Endothelial cell of umbilical vein (primary cell): ENCODE measurements at regions not wholly inside any gene's neighbourhood (a gene's known extent, or its start where the extent isn't known, plus 50 kb on each side); places are given as distances from the start of the nearest gene placed in this dataset.
A peak's percentile ranks its signal among the peaks of the same experiment; 100 is the strongest.

Experiments used
- BruUV-seq: library from RNA; stranded (reverse); fragments of 400-500 nt; replicated peaks from 2 replicates; lab custom pipeline; 2021; lab: Mats Ljungman, UMichigan
- CTCF ChIA-PET: fragments of 300-600, 350-600 bp; sonication (Branson Sonifier 250); formaldehyde crosslinking; loops from one replicate; lab custom pipeline; 2021; ENCODE audit warnings: antibody characterized with exemption, inconsistent platforms; lab: Charles Lee
- POLR2A ChIA-PET: fragments of 300-600, 350-600 bp; sonication (Branson Sonifier 250); formaldehyde crosslinking; loops from one replicate; lab custom pipeline; 2021; ENCODE audit warnings: antibody characterized with exemption, inconsistent platforms; lab: Charles Lee
- DNase-seq: peaks from one replicate; pipeline ENCODE4 v3.0.0-alpha.2; 2011; ENCODE audit warnings: low read depth, low spot score
- FAIRE-seq: peaks from 2 replicates; lab custom pipeline; 2011; peaks lifted over from hg19 to GRCh38; lab: Jason Lieb, UNC
- H2AFZ ChIP-seq: 2 replicates; pipeline ENCODE4 v1.6.0; 2012; ENCODE audit warnings: low read depth, low read length, control low read depth, inconsistent platforms
- H3K27ac ChIP-seq: 2 replicates; pipeline ENCODE4 v1.5.1; 2011; ENCODE audit warnings: low read depth, mild to moderate bottlenecking, control low read depth, low read length, moderate library complexity; ENCODE audit not compliant: insufficient read depth
- H3K27me3 ChIP-seq, 2 experiments: 2 replicates each; pipeline versions ENCODE4 v1.6.0 to v1.6.1; 2011; ENCODE audit warnings: low read length in 2 of 2, mixed read lengths in 1 of 2; ENCODE audit not compliant: control insufficient read depth in 2 of 2, insufficient read depth in 2 of 2
- H3K36me3 ChIP-seq, 2 experiments: 2 replicates in 1 of 2; 3 replicates in 1 of 2; pipeline ENCODE4 v1.5.1; 2011; ENCODE audit warnings: low read length in 2 of 2, mild to moderate bottlenecking in 1 of 2, moderate library complexity in 1 of 2; ENCODE audit not compliant: control insufficient read depth in 2 of 2, insufficient read depth in 2 of 2; ENCODE audit errors: extremely low read depth in 1 of 2
- H3K4me1 ChIP-seq: 3 replicates; pipeline ENCODE4 v1.5.1; 2011; ENCODE audit warnings: mild to moderate bottlenecking, low read length; ENCODE audit not compliant: control insufficient read depth, insufficient read depth; ENCODE audit errors: extremely low read depth
- H3K4me2 ChIP-seq: 2 replicates; pipeline ENCODE4 v1.6.1; 2011; ENCODE audit warnings: low read length, control low read depth, mixed read lengths; ENCODE audit not compliant: insufficient read depth
- H3K4me3 ChIP-seq, 3 experiments: fragments of 200-600 bp in 1 of 3; sonication (generic), shearing (Covaris generic) in 1 of 3; replicated peaks in 1 of 3; 2 replicates each; pipeline ENCODE4 v1.5.1; 2011 to 2016; ENCODE audit warnings: control low read depth in 3 of 3, low read length in 3 of 3, mild to moderate bottlenecking in 2 of 3, inconsistent platforms in 1 of 3, low read depth in 1 of 3, moderate library complexity in 1 of 3; ENCODE audit not compliant: insufficient read depth in 1 of 3
- H3K79me2 ChIP-seq: 2 replicates; pipeline ENCODE4 v1.6.0; 2012; ENCODE audit warnings: low read length, inconsistent platforms; ENCODE audit not compliant: control insufficient read depth, insufficient read depth
- H3K9ac ChIP-seq: replicated peaks from 2 replicates; pipeline ENCODE3; 2011; ENCODE audit warnings: low read length, control low read depth; ENCODE audit not compliant: insufficient read depth; ENCODE audit errors: extremely low read depth
- H3K9me1 ChIP-seq: replicated peaks from 3 replicates; pipeline ENCODE4 v1.6.0; 2011; ENCODE audit warnings: mild to moderate bottlenecking, low read length; ENCODE audit not compliant: control insufficient read depth, insufficient read depth; ENCODE audit errors: extremely low read depth
- H3K9me3 ChIP-seq: replicated peaks from 2 replicates; pipeline ENCODE4 v1.5.1; 2012; ENCODE audit warnings: low read length, inconsistent platforms; ENCODE audit not compliant: control insufficient read depth, insufficient read depth
- H4K20me1 ChIP-seq: replicated peaks from 2 replicates; pipeline ENCODE3; 2011; ENCODE audit warnings: mild to moderate bottlenecking, low read length; ENCODE audit not compliant: control insufficient read depth, insufficient read depth; ENCODE audit errors: extremely low read depth
- CTCF ChIP-seq, 2 donors: IDR thresholded peaks; 1 replicate in 1 of 2; 2 replicates in 1 of 2; pipeline ENCODE4 v1.5.1; 2011; ENCODE audit warnings: low read length in 2 of 2, mild to moderate bottlenecking in 2 of 2, moderate library complexity in 2 of 2, control low read depth in 1 of 2, inconsistent platforms in 1 of 2, low read depth in 1 of 2; ENCODE audit not compliant: insufficient read depth in 1 of 2; ENCODE audit errors: extremely low read depth in 1 of 2
- EZH2 ChIP-seq: IDR thresholded peaks from 2 replicates; pipeline ENCODE4 v1.6.1; 2012; ENCODE audit warnings: borderline replicate concordance, low read depth, mild to moderate bottlenecking, moderate library complexity, low read length, inconsistent platforms; ENCODE audit not compliant: severe bottlenecking
- FOS ChIP-seq: IDR thresholded peaks from 2 replicates; pipeline ENCODE4 v1.6.1; 2011; ENCODE audit warnings: mild to moderate bottlenecking, low read length, moderate library complexity, borderline replicate concordance; ENCODE audit not compliant: insufficient read depth
- GATA2 ChIP-seq: IDR thresholded peaks from 2 replicates; pipeline ENCODE4 v1.7.0; 2011; ENCODE audit warnings: low read depth, mild to moderate bottlenecking, moderate library complexity, mixed read lengths, low read length; ENCODE audit not compliant: insufficient read length, insufficient read depth
- JUN ChIP-seq: IDR thresholded peaks from 2 replicates; pipeline ENCODE4 v1.6.1; 2011; ENCODE audit warnings: borderline replicate concordance, low read depth; ENCODE audit not compliant: insufficient read length, insufficient read depth
- MAX ChIP-seq: IDR thresholded peaks from 2 replicates; pipeline ENCODE4 v1.6.1; 2011; ENCODE audit not compliant: insufficient read depth, insufficient read length
- MYC ChIP-seq: IDR thresholded peaks from one replicate; pipeline ENCODE4 v1.6.1; 2011; ENCODE audit warnings: mild to moderate bottlenecking, low read depth, low read length
- POLR2A ChIP-seq: IDR thresholded peaks from 2 replicates; pipeline ENCODE4 v1.6.1; 2012; ENCODE audit warnings: low read depth, mild to moderate bottlenecking, control low read depth, low read length
- POLR2AphosphoS5 ChIP-seq: IDR thresholded peaks from 2 replicates; pipeline ENCODE4 v1.6.1; 2012; ENCODE audit warnings: low read depth, mild to moderate bottlenecking, control low read depth, low read length, moderate library complexity; ENCODE audit not compliant: insufficient read depth
- dilution Hi-C: fragments of 300-500 bp; cut with MboI; formaldehyde crosslinking; loops from one replicate; pipeline ENCODE4 v1.15.0; 2019; ENCODE audit warnings: low sequenced_read_pairs; ENCODE audit not compliant: extremely low pct_ligation_motif_present
- intact Hi-C: fragments of 100-400 bp; cut with micrococcal nuclease; formaldehyde crosslinking; loops from one replicate; pipeline ENCODE4 v1.10.0; 2022

- Histone ChIP-seq H3K79me2 (no peaks in the 10 kb centered on the region), H3K36me3 (no peaks in the 10 kb centered on the region), H2AFZ (no peak overlapping the region), H3K4me3 (no peak overlapping the region), H3K9me1 (no peaks in the 10 kb centered on the region), H3K27ac (no peak overlapping the region), H3K9me3 (no peaks in the 10 kb centered on the region), H4K20me1 (no peaks in the 10 kb centered on the region), H3K4me2 (no peak overlapping the region), H3K27me3 (peaks cover 0 to 2% of the 10 kb centered on the region in 2 experiments), H3K9ac (no peak overlapping the region), H3K4me1 (no peaks in the 10 kb centered on the region)
- dilution Hi-C loops, result no loop called here
- TF ChIP-seq MYC (no peak), POLR2AphosphoS5 (no peak), EZH2 (no peak), POLR2A (no peak), CTCF (IDR thresholded peaks at IDR 0.05; ENCODE audit: extremely low read depth in 1 of 2, insufficient read depth in 1 of 2, low read depth in 1 of 2, low read length in 2 of 2) (no peak), FOS (no peak), JUN (no peak), GATA2 (no peak), MAX (no peak)
- CTCF ChIA-PET, result interaction anchor here (1.1 kb wide), 1 partner anchor 457 kb away, joined by 3 read pairs; no protein-coding TSS in a partner anchor
- DNase-seq (no peak), FAIRE-seq (peak; percentile 8)
- POLR2A ChIA-PET, result no interaction called here
- no TSS peak for BruUV-seq
- intact Hi-C loops, result no loop called here
These were observed 184.9 kb upstream of the LNX1 start for GRCh38 chr4:53776141-53776540.
